Activated CD8-positive, alpha-beta memory T cell treated with anti-CD3 and anti-CD28 coated beads, Interleukin-2, amount 50 U/mL, for 24 hours (primary cell): ENCODE measurements at regions not wholly inside any gene's neighbourhood (a gene's known extent, or its start where the extent isn't known, plus 50 kb on each side); places are given as distances from the start of the nearest gene placed in this dataset.
A peak's percentile ranks its signal among the peaks of the same experiment; 100 is the strongest.

Source experiments
- DNase-seq: peaks from one replicate; pipeline ENCODE4 v3.0.0-alpha.2; 2020; ENCODE audit errors: extremely low read depth

DNA sequence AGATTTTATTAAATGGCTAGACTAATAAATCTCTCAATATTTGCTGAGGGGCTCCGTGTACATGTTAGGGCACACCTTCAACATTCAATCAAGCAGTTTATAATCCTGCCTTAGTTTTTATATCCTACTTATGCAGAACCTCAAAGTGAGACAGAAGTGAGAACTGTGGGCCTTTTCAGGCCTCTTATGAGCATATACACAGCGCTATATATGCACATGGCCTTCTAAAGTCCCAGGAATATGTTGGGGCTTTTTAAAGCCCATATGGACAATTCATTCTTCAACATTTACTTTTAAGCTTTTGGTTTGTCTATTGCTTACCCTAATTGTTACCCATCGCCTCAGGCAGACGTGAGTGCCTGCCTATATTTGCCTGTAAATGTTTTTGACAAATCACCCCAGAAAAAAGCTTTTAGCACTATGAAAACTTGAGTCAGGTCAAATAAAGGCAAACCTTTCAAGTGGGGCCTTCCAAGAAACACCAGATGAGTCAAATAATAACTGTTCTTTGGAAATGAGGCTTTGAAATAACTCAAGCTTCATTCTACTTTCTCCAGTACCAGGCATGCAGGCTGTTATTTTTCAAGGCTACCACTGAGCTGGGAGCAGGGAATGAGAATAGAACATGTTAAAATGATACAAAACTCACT is 58.2 kb downstream of the ESM1 start:
- DNase-seq, result no peak

- no peak for DNase-seq
These were observed 60.9 kb downstream of the ESM1 start for GRCh38 chr5:54924487-54924886.

- DNase-seq, result no peak
These were observed 68.1 kb downstream of the ESM1 start for GRCh38 chr5:54917323-54917722.

- DNase-seq, result no peak
These were observed 69.8 kb downstream of the ESM1 start for GRCh38 chr5:54915466-54916027.

- DNase-seq, result no peak
These were observed 73.4 kb downstream of the ESM1 start for GRCh38 chr5:54912021-54912420.

DNA sequence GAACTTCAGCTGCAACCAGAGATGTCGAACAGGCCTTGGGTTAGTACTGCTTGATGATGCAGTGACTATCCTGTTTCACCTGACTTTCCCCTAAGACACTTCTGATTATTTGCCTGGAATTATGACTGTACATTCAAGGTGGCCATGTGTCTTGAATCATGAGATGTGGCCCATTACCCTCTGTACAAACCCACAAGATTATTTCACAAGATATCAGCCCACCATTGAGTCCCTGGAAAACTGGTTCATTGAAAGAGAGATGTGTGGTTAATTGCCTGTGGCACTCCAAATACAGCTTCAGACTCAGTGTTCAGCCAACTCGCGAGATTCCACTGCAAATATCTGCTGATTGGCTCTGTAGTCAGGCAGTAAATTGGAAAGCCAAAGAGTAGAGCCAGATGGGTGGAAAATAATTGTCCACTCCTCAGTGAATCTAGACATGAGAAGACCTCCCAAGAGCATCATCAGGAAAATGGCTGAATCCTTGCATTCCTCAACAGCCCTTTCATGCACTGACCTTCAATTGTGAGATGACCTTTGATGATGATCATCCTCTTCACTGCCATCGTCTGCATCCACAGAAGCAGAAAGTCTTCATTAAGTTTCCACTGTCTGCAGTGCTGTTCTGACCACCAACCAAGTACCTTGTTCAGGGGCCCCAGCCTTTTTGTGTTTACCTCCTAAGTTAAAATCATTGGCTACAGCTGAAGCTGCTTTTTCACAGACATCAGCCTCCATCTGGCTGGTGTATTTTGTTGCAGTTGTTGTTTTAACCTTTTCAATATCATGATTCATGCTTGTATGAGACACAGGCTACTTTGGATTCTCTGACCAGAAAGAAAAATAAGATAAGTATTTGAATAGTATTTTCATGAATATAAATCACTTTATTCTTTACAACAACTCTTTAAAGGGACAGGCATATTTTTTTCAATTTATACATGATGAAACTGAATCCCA is 75.2 kb downstream of the ESM1 start:
- no peak for DNase-seq

DNA sequence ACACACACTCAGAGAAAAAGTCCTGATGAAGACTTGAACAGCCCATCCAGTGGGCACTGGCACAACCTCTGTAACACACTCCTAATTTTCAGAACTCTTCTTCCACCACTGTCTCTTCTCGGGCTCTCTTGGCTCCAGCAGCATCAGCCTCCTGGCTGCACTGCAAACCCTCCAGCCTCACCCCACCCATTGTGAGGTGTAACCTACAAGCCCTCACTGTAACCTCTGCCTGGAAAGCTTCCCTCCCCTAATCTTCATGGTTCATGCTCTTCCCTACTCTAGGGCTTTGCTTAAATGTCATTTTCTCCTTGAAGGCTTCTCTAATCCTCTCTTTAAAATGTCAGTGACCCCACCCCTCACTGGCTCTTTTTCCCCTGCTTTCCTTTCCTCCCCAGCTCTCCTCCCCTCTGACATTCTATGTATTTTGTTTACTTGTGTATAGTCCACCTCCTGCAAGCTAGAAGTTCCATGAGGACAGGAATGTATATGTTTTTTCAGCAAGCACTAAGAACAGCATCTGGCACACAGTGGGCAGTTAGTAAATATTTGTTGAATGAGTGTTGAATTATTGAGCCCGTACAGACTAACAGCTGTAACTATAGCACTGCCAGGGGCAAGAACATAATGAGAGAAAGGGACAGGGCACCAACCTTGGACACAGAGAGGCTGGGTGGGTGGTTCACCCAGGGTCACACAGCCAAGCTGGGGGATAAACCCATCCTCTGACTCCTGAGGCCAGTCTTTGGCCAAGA is 76.4 kb downstream of the ESM1 start:
- DNase-seq, result no peak

DNA sequence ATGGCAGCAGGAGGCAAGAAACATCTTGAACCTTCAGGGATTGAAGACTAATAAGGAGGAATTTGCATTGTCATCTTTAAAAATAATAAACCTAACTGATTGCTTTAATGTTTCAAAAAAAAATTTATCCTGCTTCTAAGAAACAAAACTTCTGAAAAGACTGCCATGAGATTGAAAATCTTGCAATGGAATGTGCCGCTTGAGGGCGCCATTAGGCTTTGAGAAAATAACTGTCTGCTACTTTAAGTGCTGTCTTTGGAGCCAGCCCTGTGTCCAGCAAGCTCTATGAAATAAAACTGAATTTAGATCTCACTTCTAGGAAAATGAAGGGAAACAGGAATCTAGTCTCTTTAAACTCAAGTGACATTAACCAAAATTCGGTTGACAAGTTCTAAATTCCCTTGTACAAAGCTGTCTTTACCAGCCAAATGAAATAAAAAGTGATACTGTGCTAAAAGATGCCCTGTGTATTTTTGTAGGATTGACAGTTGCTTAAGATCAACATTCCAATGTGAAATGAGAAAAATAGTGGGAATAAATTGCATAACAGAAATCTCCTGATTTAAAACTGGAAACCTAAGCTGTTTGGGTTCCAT is 79.4 kb downstream of the ESM1 start:
- peak; percentile 47 for DNase-seq

GRCh38 chr5:54905246-54905795 is 80.1 kb downstream of the ESM1 start:
- no peak for DNase-seq

DNA sequence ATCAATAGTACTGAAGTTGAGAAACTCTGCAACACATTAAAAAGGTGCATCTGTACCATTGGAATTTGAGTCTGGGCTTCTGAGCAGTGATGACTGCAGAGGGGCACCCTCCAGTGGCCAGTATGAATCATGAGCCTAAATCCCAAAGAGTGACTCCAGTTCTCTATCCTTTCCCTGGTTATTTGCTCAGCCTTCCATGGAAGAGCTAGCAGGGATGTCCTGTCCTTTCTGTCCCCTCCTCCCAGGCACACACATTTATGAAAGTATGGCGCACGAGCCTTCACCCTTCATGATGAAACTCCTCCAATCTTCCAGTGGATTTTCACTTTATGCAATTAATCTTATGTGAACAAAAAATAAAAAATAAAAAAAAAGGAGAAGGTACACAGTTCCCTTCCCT is 81.0 kb downstream of the ESM1 start:
- DNase-seq, result no peak

- DNase-seq, result peak; percentile 28
These were observed 82.5 kb downstream of the ESM1 start for GRCh38 chr5:54902791-54903473.

DNA sequence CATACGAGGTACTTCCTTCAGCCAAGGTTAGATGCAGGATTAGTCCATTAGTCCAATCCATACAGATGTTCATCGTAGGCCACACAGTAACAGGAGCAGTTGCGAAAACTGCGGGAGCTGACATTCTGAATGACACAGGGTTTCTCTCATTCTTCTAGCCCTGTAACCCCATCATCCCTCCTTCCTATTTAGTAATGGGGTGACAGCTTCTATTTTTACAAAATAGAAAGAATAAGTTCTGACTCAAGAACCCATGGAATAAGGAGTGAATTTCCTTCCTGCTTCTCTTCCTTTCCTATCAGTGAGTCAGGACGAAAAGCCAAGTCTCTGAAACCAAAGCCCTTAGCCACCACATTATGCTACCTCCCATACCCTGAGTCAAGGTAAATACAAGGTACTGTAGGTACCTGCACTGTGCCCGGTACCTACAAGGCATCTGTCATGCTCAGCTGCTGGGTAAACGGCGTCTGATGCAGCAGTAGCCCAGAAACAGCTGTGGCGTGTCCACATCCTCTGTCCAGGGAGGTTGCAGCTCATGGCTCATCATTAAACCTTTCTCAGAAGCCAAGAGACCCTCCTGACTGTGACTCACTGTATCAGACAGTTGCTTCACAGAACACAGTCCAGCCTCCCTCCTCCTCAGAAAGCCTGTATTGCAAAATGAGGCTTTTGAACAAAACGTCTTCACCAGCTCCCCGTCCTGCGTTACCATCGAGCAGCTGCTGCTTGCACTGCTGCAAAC is 84.2 kb downstream of the ESM1 start:
- no peak for DNase-seq

DNA sequence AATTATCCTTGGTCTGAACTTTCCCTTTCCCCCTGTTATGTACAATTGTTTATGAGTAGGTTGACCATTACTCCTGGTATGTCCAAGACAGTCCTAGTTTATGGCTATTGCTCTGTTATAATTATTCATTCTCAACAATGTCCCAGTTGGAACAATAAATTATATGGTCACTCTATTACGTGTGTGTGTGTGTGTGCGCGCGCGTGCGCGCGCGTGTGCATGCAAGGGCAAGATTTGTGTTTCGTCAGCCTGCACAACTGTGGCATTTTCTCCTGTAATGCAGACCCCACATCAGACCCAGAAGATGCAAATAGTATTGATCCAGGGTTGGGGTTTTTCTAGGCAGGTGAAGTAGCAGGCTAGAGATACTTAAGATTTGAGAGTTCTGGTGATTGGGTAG is 88.4 kb downstream of the ESM1 start:
- DNase-seq, result no peak

DNA sequence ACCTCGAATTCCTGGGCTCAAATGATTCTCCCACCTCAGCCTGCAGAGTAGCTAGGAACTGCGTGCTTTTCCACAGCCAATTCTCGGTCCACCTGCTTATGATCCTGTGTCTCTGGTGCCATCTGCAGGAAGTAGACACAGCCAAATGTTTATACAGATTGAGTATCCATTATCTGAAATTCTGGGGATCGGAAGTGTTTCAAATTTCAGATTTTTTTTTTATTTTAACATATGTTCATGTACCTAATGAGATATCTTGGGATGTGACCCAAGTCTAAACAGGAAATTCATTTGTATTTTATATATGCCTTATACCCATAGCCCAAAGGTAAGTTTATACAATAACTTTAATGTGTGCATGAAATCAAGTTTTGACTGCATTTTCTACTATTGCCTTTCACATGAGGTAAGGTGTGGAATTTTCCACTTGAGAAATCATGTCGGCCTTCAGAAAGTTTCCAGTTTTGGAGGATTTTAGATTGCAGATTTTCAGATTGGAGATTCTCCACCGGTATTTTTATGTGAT is 89.5 kb downstream of the ESM1 start:
- no peak for DNase-seq

GRCh38 chr5:54894957-54895815 is 90.2 kb downstream of the ESM1 start:
- DNase-seq, result no peak

DNA sequence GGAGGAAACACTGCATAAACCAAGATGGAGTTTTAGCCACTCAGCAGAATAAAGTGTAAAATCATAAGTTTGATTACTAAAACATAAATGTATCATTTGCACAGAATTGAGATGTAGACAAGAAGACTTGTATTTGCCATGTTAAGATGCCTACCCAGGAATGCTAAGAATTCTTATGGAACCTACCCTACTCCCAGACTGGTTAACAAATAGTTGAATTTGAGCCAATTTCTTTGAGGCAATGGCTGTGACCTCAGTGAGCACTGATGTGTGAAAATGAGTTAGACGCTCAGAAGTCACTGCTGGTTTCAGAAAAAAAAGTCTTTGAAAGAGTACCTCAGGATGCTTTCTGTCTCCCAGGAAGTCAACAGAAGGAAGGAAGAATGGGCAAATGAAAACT is 95.6 kb downstream of the ESM1 start:
- no peak for DNase-seq

DNA sequence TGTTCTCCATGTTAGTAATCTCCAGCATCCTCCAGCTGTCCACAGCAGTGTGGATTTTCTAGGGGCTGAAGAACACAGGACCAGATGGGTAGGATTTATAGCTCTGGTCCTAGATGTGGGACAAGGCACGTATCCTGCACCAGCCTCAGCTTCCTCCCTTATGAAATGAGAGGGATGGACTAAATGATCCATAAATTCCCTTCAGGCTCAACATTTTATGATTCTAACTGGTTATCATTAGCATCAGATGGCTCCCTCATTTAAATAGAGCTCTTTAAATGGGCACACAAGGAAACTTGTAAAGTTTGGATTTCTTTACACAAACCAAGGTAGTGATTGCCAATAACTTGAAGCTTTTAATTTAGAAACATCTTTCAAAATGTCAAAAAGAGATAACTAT is 97.7 kb downstream of the ESM1 start:
- DNase-seq, result no peak

- no peak for DNase-seq
These were observed 98.5 kb downstream of the ESM1 start for GRCh38 chr5:54886866-54887265.

DNA sequence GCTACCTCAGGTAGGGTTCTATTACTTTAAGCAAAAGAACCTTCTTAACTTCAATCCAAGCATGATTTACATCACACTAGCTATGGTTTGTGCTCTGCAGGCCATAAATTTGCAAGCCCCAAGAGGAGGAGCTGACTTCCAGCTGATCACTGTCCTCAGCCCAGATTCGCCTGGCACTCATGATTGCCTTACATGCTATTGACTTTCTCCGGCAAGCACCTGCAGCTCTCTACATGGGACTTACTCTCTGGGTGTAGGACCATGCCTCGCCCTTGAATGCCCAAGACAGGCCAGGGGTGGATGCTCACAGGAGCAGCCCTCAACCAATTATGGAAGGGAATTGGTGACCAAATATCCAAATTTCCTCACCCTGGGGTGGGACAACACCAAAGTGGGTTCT is 99.8 kb downstream of the ESM1 start:
- no peak for DNase-seq
